ENCODE measurements at regions not wholly inside any gene's neighbourhood (a gene's known extent, or its start where the extent isn't known, plus 50 kb on each side); places are given as distances from the start of the nearest gene placed in this dataset.
A peak's percentile ranks its signal among the peaks of the same experiment; 100 is the strongest.

DNA sequence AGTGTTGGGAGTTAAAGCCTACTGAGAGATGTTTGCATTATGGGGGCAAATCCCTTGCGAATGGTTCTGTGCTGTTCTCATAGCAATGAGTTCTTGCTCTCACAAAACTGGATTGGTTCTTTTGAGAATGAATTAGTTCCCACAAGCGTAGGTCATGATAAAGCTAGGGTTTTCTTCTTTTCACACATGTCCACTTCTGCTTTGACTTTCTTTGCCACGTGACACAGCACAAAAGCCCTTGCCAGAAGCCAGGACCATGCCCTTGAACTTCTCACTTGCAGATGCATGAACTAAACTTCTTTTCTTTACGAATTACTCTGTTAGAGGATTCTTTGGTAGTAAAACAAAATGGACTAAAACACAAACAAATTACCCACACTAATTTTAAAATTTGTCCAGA lies 922.8 kb downstream of the EPHA7 start:
- H3K36me3 ChIP-seq = no peaks in the 10 kb centered on the region
- no peak for DNase-seq
- H3K27me3 ChIP-seq = no peaks in the 10 kb centered on the region
- H3K4me3 ChIP-seq = no peak overlapping the region
- no peaks in the 10 kb centered on the region for H3K9me3 ChIP-seq

DNA sequence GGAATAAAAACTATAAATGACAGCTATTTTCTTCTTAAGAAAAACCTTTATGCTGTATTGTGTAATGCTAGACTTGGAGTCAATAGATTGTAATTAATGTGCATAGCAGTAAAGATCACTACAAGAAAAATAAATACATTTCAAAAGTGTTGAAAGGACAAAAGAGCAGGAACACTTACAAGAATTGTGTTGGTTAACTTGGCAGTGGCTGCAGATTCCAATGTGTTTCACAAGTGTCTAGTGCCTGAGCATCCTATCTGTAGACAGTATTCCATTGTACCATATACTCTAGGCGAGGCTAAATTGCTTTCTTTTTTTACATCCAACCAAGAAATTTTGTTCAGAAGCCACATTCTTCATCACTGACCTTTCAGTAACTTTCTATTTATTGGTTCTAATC lies 924.1 kb downstream of the EPHA7 start:
- Histone ChIP-seq H3K4me3 (no peak overlapping the region), H3K27me3 (no peaks in the 10 kb centered on the region), H3K36me3 (no peaks in the 10 kb centered on the region), H3K9me3 (no peaks in the 10 kb centered on the region)
- peak; percentile 23 for DNase-seq

DNA sequence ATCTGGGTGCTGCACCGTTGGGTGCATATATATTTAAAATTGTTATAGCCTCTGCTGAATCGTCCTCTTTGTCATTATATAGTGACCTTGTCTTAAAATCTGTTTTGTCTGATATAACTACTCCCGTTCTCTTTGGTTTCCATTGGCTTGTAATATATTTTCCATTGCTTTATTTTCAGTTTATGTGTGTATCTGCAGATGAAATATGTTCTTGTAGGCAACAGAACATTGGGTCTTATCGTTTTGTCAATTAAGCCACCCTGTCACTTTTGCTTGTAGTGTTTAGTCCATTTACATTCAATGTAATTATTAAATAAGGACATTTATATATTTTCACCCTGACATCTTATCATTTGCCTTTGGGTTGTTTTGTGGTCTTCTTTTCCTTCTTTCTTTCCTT lies 933.9 kb downstream of the EPHA7 start:
- Histone ChIP-seq H3K36me3 (no peaks in the 10 kb centered on the region), H3K27me3 (no peaks in the 10 kb centered on the region), H3K4me3 (no peak overlapping the region), H3K9me3 (peaks cover 13% of the 10 kb centered on the region)
- no peak for DNase-seq

GRCh38 chr6:92479831-92480230 lies 939.5 kb downstream of the EPHA7 start:
- DNase-seq = peak; percentile 5
- Histone ChIP-seq H3K36me3 (no peaks in the 10 kb centered on the region), H3K9me3 (peaks cover 4% of the 10 kb centered on the region)

DNA sequence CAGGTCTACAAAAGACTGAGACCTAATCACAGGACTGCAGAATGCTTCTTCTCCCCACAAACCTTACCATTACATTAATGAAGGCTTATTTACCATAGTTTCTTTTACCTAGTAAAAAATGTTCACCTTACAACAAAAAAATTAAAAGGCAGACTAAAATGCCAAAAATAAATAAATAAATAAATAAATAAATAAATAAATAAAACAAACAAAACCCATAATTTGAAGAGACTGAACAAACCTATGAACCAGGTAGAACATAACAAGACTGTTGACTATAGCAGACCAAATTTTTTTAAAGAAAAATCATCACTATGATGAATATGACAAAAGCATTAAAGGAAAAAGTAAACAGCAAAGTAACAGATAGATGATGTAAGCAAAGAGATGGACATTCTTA lies 946.3 kb downstream of the EPHA7 start:
- Histone ChIP-seq H3K27me3 (no peaks in the 10 kb centered on the region), H3K36me3 (no peaks in the 10 kb centered on the region), H3K9me3 (no peaks in the 10 kb centered on the region; the same call in none of the 2 replicates), H3K4me3 (no peak overlapping the region)
- no peak for DNase-seq

More at GRCh38 chr6:92479831-92480230, 939.5 kb downstream of the EPHA7 start:
- no peak overlapping the region for H3K4me3 ChIP-seq
- H3K27me3 ChIP-seq = no peaks in the 10 kb centered on the region

GRCh38 chr6:92469186-92469828 lies 950.1 kb downstream of the EPHA7 start:
- H3K27me3 ChIP-seq = no peaks in the 10 kb centered on the region
- H3K4me3 ChIP-seq = no peak overlapping the region
- no peaks in the 10 kb centered on the region for H3K36me3 ChIP-seq
- H3K9me3 ChIP-seq = no peaks in the 10 kb centered on the region
- DNase-seq = no peak

- DNase-seq = no peak
- H3K9me3 ChIP-seq = no peaks in the 10 kb centered on the region
- H3K4me3 ChIP-seq = no peak overlapping the region
- no peaks in the 10 kb centered on the region for H3K36me3 ChIP-seq
- no peaks in the 10 kb centered on the region for H3K27me3 ChIP-seq
Observed at GRCh38 chr6:92468066-92468465, 951.3 kb downstream of the EPHA7 start.

- Histone ChIP-seq H3K27me3 (no peaks in the 10 kb centered on the region), H3K4me3 (no peak overlapping the region), H3K36me3 (no peaks in the 10 kb centered on the region), H3K9me3 (no peaks in the 10 kb centered on the region)
- no peak for DNase-seq
Observed at GRCh38 chr6:92460133-92460532, 959.2 kb downstream of the EPHA7 start.

DNA sequence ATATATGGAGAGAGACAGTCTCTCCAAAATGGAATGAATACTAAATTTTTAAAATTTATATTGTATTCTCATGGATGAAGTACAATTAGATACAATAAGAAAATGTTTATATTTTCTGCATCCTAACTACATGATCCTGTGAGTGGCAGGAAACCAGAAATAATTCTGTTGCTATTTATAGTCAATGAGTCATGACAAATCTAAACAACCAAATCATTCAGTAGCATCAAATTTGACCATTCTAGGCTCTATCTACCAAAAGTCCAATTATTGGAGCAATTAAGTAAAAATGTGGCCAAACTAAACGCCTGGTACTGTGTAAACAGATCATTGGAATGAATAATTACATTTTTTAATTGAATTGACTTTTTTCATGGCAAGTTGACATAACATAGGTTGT lies 959.8 kb downstream of the EPHA7 start:
- no peaks in the 10 kb centered on the region for H3K27me3 ChIP-seq
- H3K36me3 ChIP-seq = no peaks in the 10 kb centered on the region
- no peak overlapping the region for H3K4me3 ChIP-seq
- H3K9me3 ChIP-seq = no peaks in the 10 kb centered on the region
- DNase-seq = no peak

DNA sequence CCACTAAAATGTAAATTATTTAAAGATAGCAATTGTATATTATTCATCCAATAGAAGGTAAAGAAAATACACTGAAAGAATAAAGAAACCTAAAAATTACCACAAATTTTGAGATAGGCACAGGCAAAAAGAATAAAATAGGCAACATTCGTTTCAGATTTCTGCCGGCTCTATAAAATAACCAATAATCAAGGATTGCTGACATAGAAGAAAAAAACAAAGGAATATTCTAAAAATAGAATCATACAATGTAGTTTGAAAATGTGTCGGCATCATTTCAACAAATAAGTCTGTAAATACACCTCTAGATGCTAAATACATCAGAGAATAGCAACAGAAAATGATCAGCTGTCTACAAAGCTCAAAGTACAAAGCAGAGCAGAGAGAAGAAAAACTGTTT lies 973.3 kb downstream of the EPHA7 start:
- DNase-seq = no peak
- Histone ChIP-seq H3K4me3 (no peak overlapping the region), H3K9me3 (no peaks in the 10 kb centered on the region; the same call in none of the 2 replicates), H3K36me3 (no peaks in the 10 kb centered on the region), H3K27me3 (no peaks in the 10 kb centered on the region)

DNA sequence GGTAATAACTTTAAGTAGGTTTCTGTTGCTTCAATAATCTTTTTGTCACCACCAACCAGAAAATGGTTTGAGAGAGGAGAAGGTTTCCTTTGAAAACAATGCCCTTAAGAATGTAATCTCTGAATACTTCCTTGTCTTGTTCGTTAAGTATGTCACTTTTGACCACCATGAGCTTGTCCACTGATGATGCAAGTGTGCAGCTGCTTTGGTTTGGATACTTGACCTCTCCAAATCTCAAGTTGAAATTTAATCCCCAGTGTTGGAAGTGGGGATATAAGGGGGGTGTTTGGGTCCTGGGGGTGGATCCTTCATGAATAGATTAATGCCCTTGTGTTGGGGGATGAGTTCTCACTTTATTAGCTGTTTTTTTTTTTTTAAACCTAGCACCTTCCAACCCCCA lies 985.4 kb downstream of the EPHA7 start:
- no peaks in the 10 kb centered on the region for H3K36me3 ChIP-seq
- DNase-seq = no peak
- peaks cover 3% of the 10 kb centered on the region; the same call in 1 of the 2 replicates for H3K9me3 ChIP-seq
- no peaks in the 10 kb centered on the region for H3K27me3 ChIP-seq
- H3K4me3 ChIP-seq = no peak overlapping the region

DNA sequence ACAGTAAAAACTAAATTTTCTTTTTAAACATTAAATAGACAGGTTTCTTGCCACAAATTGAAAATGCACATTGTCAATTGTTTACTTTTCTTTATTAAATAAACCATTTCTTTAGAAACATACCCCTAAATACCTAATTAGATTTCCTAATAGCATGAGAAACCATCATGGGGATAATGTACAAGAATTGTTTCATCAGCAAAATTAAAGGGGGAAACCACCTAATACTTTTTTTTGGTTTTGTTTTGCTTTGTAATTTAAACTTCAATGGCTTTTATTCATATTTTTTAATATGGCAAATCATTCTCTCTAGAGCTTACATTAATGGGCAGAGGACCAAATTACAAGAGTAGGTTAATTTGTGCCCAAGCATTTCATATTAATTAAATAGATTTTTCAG lies 987.9 kb downstream of the EPHA7 start:
- peaks cover 3% of the 10 kb centered on the region; the same call in 1 of the 2 replicates for H3K9me3 ChIP-seq
- no peaks in the 10 kb centered on the region for H3K36me3 ChIP-seq
- DNase-seq = no peak
- no peak overlapping the region for H3K4me3 ChIP-seq
- no peaks in the 10 kb centered on the region for H3K27me3 ChIP-seq

DNA sequence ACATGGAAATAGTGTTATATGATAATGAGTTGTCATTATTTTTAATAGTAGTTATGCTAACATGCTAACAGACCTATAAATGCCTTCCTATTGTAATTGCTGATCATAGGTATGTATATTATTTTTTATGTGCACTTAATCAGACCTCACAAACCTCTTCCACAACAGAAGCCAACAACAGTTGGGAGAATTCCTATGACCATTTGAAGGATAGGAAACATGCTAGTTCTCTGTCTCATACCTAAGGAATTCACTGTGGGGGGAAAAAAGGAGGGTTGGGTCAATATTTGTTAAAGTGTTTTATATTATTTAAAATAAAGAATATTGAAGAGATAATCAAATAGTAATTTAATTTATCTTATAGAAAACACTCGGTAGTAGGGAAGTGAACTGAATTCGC lies 990.9 kb downstream of the EPHA7 start:
- no peaks in the 10 kb centered on the region for H3K36me3 ChIP-seq
- H3K27me3 ChIP-seq = no peaks in the 10 kb centered on the region
- H3K4me3 ChIP-seq = no peak overlapping the region
- DNase-seq = no peak
- peaks cover 3% of the 10 kb centered on the region; the same call in 1 of the 2 replicates for H3K9me3 ChIP-seq

GRCh38 chr6:92427453-92427852 lies 991.9 kb downstream of the EPHA7 start:
- no peak overlapping the region for H3K4me3 ChIP-seq
- H3K9me3 ChIP-seq = peaks cover 3% of the 10 kb centered on the region; the same call in 1 of the 2 replicates

GRCh38 chr6:92415656-92416055 lies 1003.7 kb downstream of the EPHA7 start:
- H3K36me3 ChIP-seq = no peaks in the 10 kb centered on the region
- no peaks in the 10 kb centered on the region for H3K27me3 ChIP-seq
- no peak overlapping the region for H3K4me3 ChIP-seq
- no peak for DNase-seq
- H3K9me3 ChIP-seq = peaks cover 13% of the 10 kb centered on the region

More at GRCh38 chr6:92427453-92427852, 991.9 kb downstream of the EPHA7 start:
- H3K27me3 ChIP-seq = no peaks in the 10 kb centered on the region
- H3K36me3 ChIP-seq = no peaks in the 10 kb centered on the region
- no peak for DNase-seq

- Histone ChIP-seq H3K36me3 (no peaks in the 10 kb centered on the region), H3K9me3 (peaks cover 26% of the 10 kb centered on the region), H3K27me3 (no peaks in the 10 kb centered on the region), H3K4me3 (no peak overlapping the region)
- DNase-seq = no peak
Observed at GRCh38 chr6:92408350-92408749, 1011.0 kb downstream of the EPHA7 start.

DNA sequence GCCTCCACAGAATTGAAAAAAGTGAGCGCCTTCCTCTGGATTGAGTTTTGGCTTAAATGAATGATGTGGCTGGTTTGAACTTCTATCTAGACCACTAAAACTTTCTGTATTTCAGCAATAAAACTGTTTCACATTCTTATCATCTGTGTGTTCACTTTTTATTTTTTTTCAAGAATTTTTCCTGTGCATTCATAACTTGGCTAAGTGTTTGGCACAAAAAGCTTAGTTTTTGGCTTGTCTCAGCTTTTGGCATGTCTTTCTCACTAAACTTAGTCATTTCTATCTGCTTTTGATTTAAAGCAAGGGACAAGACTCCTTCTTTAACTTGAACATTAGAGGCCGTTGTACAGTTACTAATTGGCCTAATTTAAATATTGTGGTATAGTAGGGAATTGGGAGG lies 1015.1 kb downstream of the EPHA7 start:
- Histone ChIP-seq H3K36me3 (no peaks in the 10 kb centered on the region), H3K27me3 (no peaks in the 10 kb centered on the region), H3K9me3 (peaks cover 11% of the 10 kb centered on the region), H3K4me3 (no peak overlapping the region)
- no peak for DNase-seq

- Histone ChIP-seq H3K9me3 (no peaks in the 10 kb centered on the region; the same call in 1 of the 2 replicates), H3K27me3 (no peaks in the 10 kb centered on the region), H3K4me3 (no peak overlapping the region), H3K36me3 (no peaks in the 10 kb centered on the region)
- DNase-seq = no peak
Observed at GRCh38 chr6:92399911-92400310, 1019.4 kb downstream of the EPHA7 start.

All from MG63 (cell line).